ENCODE measurements at regions not wholly inside any gene's neighbourhood (a gene's known extent, or its start where the extent isn't known, plus 50 kb on each side); places are given as distances from the start of the nearest gene placed in this dataset.

- TF ChIP-seq ZNF624 (tag by site-specific recombination; IDR thresholded peaks at IDR 0.05) (no peak), ZFP37 (tag by site-specific recombination; IDR thresholded peaks at IDR 0.05) (no peak), PRDM4 (tag by site-specific recombination; IDR thresholded peaks at IDR 0.05) (no peak), ZNF664 (tag by site-specific recombination; IDR thresholded peaks at IDR 0.05) (no peak), CTCF (tag by site-specific recombination; IDR thresholded peaks at IDR 0.05) (no peak), ZNF449 (tag by site-specific recombination; IDR thresholded peaks at IDR 0.05) (no peak), ZNF530 (tag by site-specific recombination; IDR thresholded peaks at IDR 0.05; ENCODE audit: low read depth) (no peak), ZNF585B (tag by site-specific recombination; IDR thresholded peaks at IDR 0.05) (no peak), ZNF513 (tag by site-specific recombination; IDR thresholded peaks at IDR 0.05) (no peak), ZNF76 (tag by site-specific recombination; IDR thresholded peaks at IDR 0.05; ENCODE audit: borderline replicate concordance, low read depth) (no peak), ZNF140 (tag by site-specific recombination; IDR thresholded peaks at IDR 0.05) (no peak)
These were observed 236.7 kb upstream of the JADE1 start for GRCh38 chr4:128572778-128573241.

All from HEK293 (cell line).